ENCODE measurements at regions not wholly inside any gene's neighbourhood (a gene's known extent, or its start where the extent isn't known, plus 50 kb on each side); places are given as distances from the start of the nearest gene placed in this dataset.

DNA sequence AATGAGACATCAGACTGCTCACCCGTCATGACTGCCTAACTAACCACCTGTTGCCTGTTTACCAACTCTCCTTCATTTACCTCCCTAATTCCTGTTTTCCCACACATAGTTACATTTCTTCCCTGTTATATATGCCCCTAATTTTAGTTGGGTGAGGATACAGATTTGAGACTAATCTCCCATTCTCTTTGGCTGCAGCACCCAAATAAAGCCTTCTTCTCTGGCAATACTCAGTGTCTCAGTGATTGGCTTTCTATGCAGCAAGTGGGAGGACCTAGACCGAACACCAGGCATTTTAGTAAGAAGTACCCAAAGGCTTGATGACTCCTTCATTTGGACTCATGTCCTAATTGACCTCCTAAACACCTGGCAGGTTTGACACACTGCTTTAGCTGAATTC is 147.2 kb downstream of the TRIB2 start:
- TF ChIP-seq POLR2A (IDR thresholded peaks at IDR 0.05), result no peak
- TF ChIP-seq CTCF (IDR thresholded peaks at IDR 0.05), result no peak

Data from right lobe of liver (tissue), 4 donors.